GM12878 (cell line): ENCODE measurements at regions not wholly inside any gene's neighbourhood (a gene's known extent, or its start where the extent isn't known, plus 50 kb on each side); places are given as distances from the start of the nearest gene placed in this dataset.

Experiments
- ATAC-seq: fragments of 200-7000 bp; cut with Tn5 transposase; 3 replicates; pipeline ENCODE4 v1.9.1; 2020; ENCODE audit warnings: mild to moderate bottlenecking, moderate library complexity
- BruUV-seq: library from RNA; stranded (reverse); fragments of 400-500 nt; replicated peaks from 2 replicates; lab custom pipeline; 2021; lab: Mats Ljungman, UMichigan
- CTCF ChIA-PET: fragments of 300-600 bp; sonication (Branson Sonifier 250); formaldehyde crosslinking; extraction: SDS; loops from one replicate; lab custom pipeline; 2021; ENCODE audit warnings: inconsistent platforms; lab: Yijun Ruan, JAX
- POLR2A ChIA-PET: fragments of 350-600 bp; formaldehyde crosslinking; extraction: SDS; loops from one replicate; lab custom pipeline; 2021; ENCODE audit warnings: inconsistent platforms; lab: Charles Lee
- RAD21 ChIA-PET: fragments of 300-600 bp; sonication (Branson Sonifier 250); formaldehyde crosslinking; loops from one replicate; lab custom pipeline; 2023; ENCODE audit warnings: antibody characterized with exemption; ENCODE audit not compliant: unreplicated experiment; lab: Charles Lee
- SMC1A ChIA-PET: fragments of 300-600 bp; sonication (Branson Sonifier 250); formaldehyde crosslinking; loops from one replicate; lab custom pipeline; 2023; ENCODE audit not compliant: unreplicated experiment, uncharacterized antibody; lab: Charles Lee
- DNase-seq: peaks from one replicate; pipeline ENCODE4 v3.0.0-alpha.2; 2011; ENCODE audit warnings: low read depth, low spot score
- FAIRE-seq: peaks from 3 replicates; lab custom pipeline; 2011; peaks lifted over from hg19 to GRCh38; lab: Jason Lieb, UNC
- H2AFZ ChIP-seq: 2 replicates; pipeline ENCODE4 v1.6.0; 2011; ENCODE audit warnings: low read depth, low read length, control low read depth; ENCODE audit not compliant: control insufficient read depth
- H3K27ac ChIP-seq: 2 replicates; pipeline ENCODE4 v1.5.1; 2011; ENCODE audit warnings: control low read depth; ENCODE audit not compliant: control insufficient read depth, insufficient read depth
- H3K27me3 ChIP-seq, 2 experiments: replicated peaks in 1 of 2; 2 replicates each; pipeline versions ENCODE4 v1.6.0 to v1.6.1; 2011; ENCODE audit warnings: low read length in 1 of 2; ENCODE audit not compliant: control insufficient read depth in 2 of 2, insufficient read depth in 2 of 2
- H3K36me3 ChIP-seq, 2 experiments: 2 replicates each; pipeline ENCODE4 v1.5.1; 2011; ENCODE audit warnings: low read length in 1 of 2; ENCODE audit not compliant: control insufficient read depth in 2 of 2, insufficient read depth in 2 of 2
- H3K4me1 ChIP-seq: 2 replicates; pipeline ENCODE4 v1.6.1; 2011; ENCODE audit warnings: mild to moderate bottlenecking, low read length, moderate library complexity, mixed read lengths; ENCODE audit not compliant: control insufficient read depth, insufficient read depth
- H3K4me2 ChIP-seq: 2 replicates; pipeline ENCODE4 v1.6.0; 2011; ENCODE audit warnings: control low read depth; ENCODE audit not compliant: control insufficient read depth, insufficient read depth
- H3K4me3 ChIP-seq: fragments of 200-600 bp; sonication (generic); 2 replicates; pipeline ENCODE4 v1.5.1; 2016
- H3K79me2 ChIP-seq: 2 replicates; pipeline ENCODE4 v1.6.0; 2011; ENCODE audit warnings: low read length; ENCODE audit not compliant: control insufficient read depth, insufficient read depth
- H3K9ac ChIP-seq: 2 replicates; pipeline ENCODE4 v1.8.0; 2011; ENCODE audit warnings: low read length, control low read depth, mixed read lengths; ENCODE audit not compliant: control insufficient read depth, insufficient read depth
- H3K9me3 ChIP-seq: replicated peaks from 3 replicates; pipeline ENCODE4 v1.5.1; 2011; ENCODE audit warnings: mild to moderate bottlenecking, low read length; ENCODE audit not compliant: control insufficient read depth, insufficient read depth
- H4K20me1 ChIP-seq: 2 replicates; pipeline ENCODE4 v1.6.0; 2011; ENCODE audit not compliant: control insufficient read depth, insufficient read depth
- ATF3 ChIP-seq: IDR thresholded peaks from 2 replicates; pipeline ENCODE4 v1.6.1; 2011; ENCODE audit warnings: low read depth, mild to moderate bottlenecking, low read length, moderate library complexity, borderline replicate concordance; ENCODE audit errors: extremely low read depth
- BRCA1 ChIP-seq: IDR thresholded peaks from 2 replicates; pipeline ENCODE4 v1.6.1; 2011; ENCODE audit warnings: low read depth, low read length, improper control_type of control experiment
- HSF1 ChIP-seq: fragments of 150-350 bp; IDR thresholded peaks from 2 replicates; pipeline ENCODE4 v1.6.1; 2014; ENCODE audit warnings: mild to moderate bottlenecking, low read depth, low read length
- IKZF1 ChIP-seq: fragments of 450-650 bp; conservative IDR thresholded peaks from 2 replicates; pipeline ENCODE4 v1.6.1; 2017; ENCODE audit warnings: antibody characterized with exemption, mild to moderate bottlenecking
- IKZF2 ChIP-seq, 2 experiments: fragments of 450-650 bp; IDR thresholded peaks; 2 replicates each; pipeline ENCODE4 v1.6.1; 2017; ENCODE audit warnings: mild to moderate bottlenecking in 2 of 2, moderate library complexity in 2 of 2
- POLR2AphosphoS5 ChIP-seq: IDR thresholded peaks from 2 replicates; pipeline ENCODE4 v1.6.1; 2011; ENCODE audit warnings: mild to moderate bottlenecking, low read length, inconsistent platforms
- SRF ChIP-seq, 2 experiments: IDR thresholded peaks; 2 replicates each; pipeline ENCODE4 v1.6.1; 2011; ENCODE audit warnings: low read depth in 2 of 2, low read length in 2 of 2, mild to moderate bottlenecking in 1 of 2, moderate library complexity in 1 of 2
- STAT1 ChIP-seq: fragments of 450-650 bp; conservative IDR thresholded peaks from 2 replicates; pipeline ENCODE4 v1.6.1; 2014; ENCODE audit warnings: antibody characterized with exemption, mild to moderate bottlenecking
- TCF3 ChIP-seq: IDR thresholded peaks from 2 replicates; pipeline ENCODE4 v1.6.1; 2012; ENCODE audit warnings: low read depth, mild to moderate bottlenecking, low read length, borderline replicate concordance; ENCODE audit not compliant: insufficient read depth
- ZSCAN29 ChIP-seq: fragments of 450-650 bp; IDR thresholded peaks from 2 replicates; pipeline ENCODE4 v1.6.1; 2017; ENCODE audit warnings: mild to moderate bottlenecking, moderate library complexity
- WGBS: methylation state at CpG from one replicate; pipeline ENCODE4 v1.1.6; 2016; ENCODE audit warnings: low lambda C conversion rate; ENCODE audit not compliant: insufficient replicate concordance, insufficient coverage; ENCODE audit errors: missing lambda C conversion rate; 5-methylcytosine and 5-hydroxymethylcytosine counted together
- in situ Hi-C: fragments of 300-500 bp; cut with MboI; formaldehyde crosslinking; loops from 9 replicates; pipeline ENCODE4 v1.14.3; 2018; ENCODE audit warnings: mixed read lengths
- intact Hi-C: fragments of 100-400 bp; cut with micrococcal nuclease; formaldehyde crosslinking; loops from one replicate; pipeline ENCODE4 v1.14.2; 2022; ENCODE audit not compliant: unreplicated experiment

GRCh38 chr17:27078296-27078695, 215.6 kb upstream of the WSB1 start:
- Histone ChIP-seq H3K27me3 (no peaks in the 10 kb centered on the region), H3K27ac (no peak overlapping the region), H3K4me1 (no peaks in the 10 kb centered on the region), H4K20me1 (no peaks in the 10 kb centered on the region), H3K4me2 (no peak overlapping the region), H3K79me2 (no peaks in the 10 kb centered on the region), H2AFZ (no peak overlapping the region), H3K4me3 (no peak overlapping the region), H3K9ac (no peak overlapping the region), H3K36me3 (no peaks in the 10 kb centered on the region), H3K9me3 (no peaks in the 10 kb centered on the region)
- ChIA-PET CTCF (no interaction called here), RAD21 (no interaction called here), SMC1A (no interaction called here), POLR2A (no interaction called here)
- 0% methylated on average over 2 of the region's 2 CpGs for WGBS
- BruUV-seq = no TSS peak
- no peak for FAIRE-seq
- intact Hi-C loops (no loop called here), in situ Hi-C loops (no loop called here)
- DNase-seq = no peak
- ATAC-seq = no peak
- TF ChIP-seq HSF1 (no peak), POLR2AphosphoS5 (no peak), SRF (IDR thresholded peaks at IDR 0.05; ENCODE audit: low read depth in 2 of 2, low read length in 2 of 2) (no peak), IKZF2 (IDR thresholded peaks at IDR 0.05) (no peak), ZSCAN29 (no peak), BRCA1 (no peak), IKZF1 (no peak), TCF3 (no peak), ATF3 (no peak), STAT1 (no peak)
